Activated T-cell treated with anti-CD3 and anti-CD28 coated beads, Interleukin-2, amount 50 U/mL, for 24 hours (primary cell): ENCODE measurements at regions not wholly inside any gene's neighbourhood (a gene's known extent, or its start where the extent isn't known, plus 50 kb on each side); places are given as distances from the start of the nearest gene placed in this dataset.
"Not testable (repeated sequence)": the region's sequence is repeated elsewhere in the genome, so short reads cannot be mapped to it uniquely, and the experiment has no call there.

ENCODE experiments used
- DNase-seq: peaks from one replicate; pipeline ENCODE4 v3.0.0-alpha.2; 2020
- H3K27ac Mint-ChIP-seq: 2 replicates; pipeline ENCODE4 v1.8.0; 2020; ENCODE audit warnings: mild to moderate bottlenecking, mixed read lengths
- H3K27me3 Mint-ChIP-seq: 2 replicates; pipeline ENCODE4 v1.8.0; 2020; ENCODE audit warnings: mixed read lengths
- H3K36me3 Mint-ChIP-seq: 2 replicates; pipeline ENCODE4 v1.8.0; 2020; ENCODE audit warnings: low read depth, mixed read lengths
- H3K4me1 Mint-ChIP-seq: 2 replicates; pipeline ENCODE4 v1.8.0; 2020; ENCODE audit warnings: low read depth, mixed read lengths
- H3K4me3 Mint-ChIP-seq: 2 replicates; pipeline ENCODE4 v1.8.0; 2020; ENCODE audit warnings: mild to moderate bottlenecking, moderate library complexity, mixed read lengths
- H3K9me3 Mint-ChIP-seq: 2 replicates; pipeline ENCODE4 v1.8.0; 2020; ENCODE audit warnings: mixed read lengths

- DNase-seq, result no peak
- no peaks in the 10 kb centered on the region for H3K36me3 Mint-ChIP-seq
- H3K4me3 Mint-ChIP-seq, result no peak overlapping the region
- H3K27me3 Mint-ChIP-seq, result no peaks in the 10 kb centered on the region
- no peaks in the 10 kb centered on the region for H3K9me3 Mint-ChIP-seq
- peaks cover 16% of the 10 kb centered on the region for H3K4me1 Mint-ChIP-seq
- no peak overlapping the region for H3K27ac Mint-ChIP-seq
These were observed 270.8 kb downstream of the CD83 start for GRCh38 chr6:14388371-14388770.

GRCh38 chr6:14389776-14390175 lies 272.2 kb downstream of the CD83 start:
- not testable (repeated sequence) for DNase-seq, H3K36me3 Mint-ChIP-seq, H3K9me3 Mint-ChIP-seq, H3K27me3 Mint-ChIP-seq, H3K4me3 Mint-ChIP-seq, H3K27ac Mint-ChIP-seq
- peaks cover 16% of the 10 kb centered on the region for H3K4me1 Mint-ChIP-seq

- no peaks in the 10 kb centered on the region for H3K27me3 Mint-ChIP-seq
- H3K4me1 Mint-ChIP-seq, result peaks cover 16% of the 10 kb centered on the region
- no peaks in the 10 kb centered on the region for H3K9me3 Mint-ChIP-seq
- H3K27ac Mint-ChIP-seq, result no peak overlapping the region
- DNase-seq, result no peak
- no peak overlapping the region for H3K4me3 Mint-ChIP-seq
- no peaks in the 10 kb centered on the region for H3K36me3 Mint-ChIP-seq
These were observed 273.2 kb downstream of the CD83 start for GRCh38 chr6:14390805-14391204.

GRCh38 chr6:14393910-14394309 lies 276.3 kb downstream of the CD83 start:
- Mint-ChIP-seq H3K27ac (no peak overlapping the region), H3K27me3 (peaks cover 7% of the 10 kb centered on the region), H3K36me3 (no peaks in the 10 kb centered on the region), H3K9me3 (no peaks in the 10 kb centered on the region), H3K4me3 (no peak overlapping the region), H3K4me1 (peaks cover 16% of the 10 kb centered on the region)
- DNase-seq, result no peak

GRCh38 chr6:14396392-14396791 lies 278.8 kb downstream of the CD83 start:
- Mint-ChIP-seq H3K4me3 (no peak overlapping the region), H3K4me1 (peaks cover 7% of the 10 kb centered on the region), H3K27ac (no peak overlapping the region), H3K9me3 (no peaks in the 10 kb centered on the region), H3K27me3 (peaks cover 7% of the 10 kb centered on the region), H3K36me3 (no peaks in the 10 kb centered on the region)
- no peak for DNase-seq

GRCh38 chr6:14396826-14397517 lies 279.4 kb downstream of the CD83 start:
- no peak for DNase-seq
- H3K9me3 Mint-ChIP-seq, result no peaks in the 10 kb centered on the region

GRCh38 chr6:14397518-14397901 lies 279.9 kb downstream of the CD83 start:
- no peak overlapping the region for H3K27ac Mint-ChIP-seq
- H3K9me3 Mint-ChIP-seq, result no peaks in the 10 kb centered on the region
- no peak overlapping the region for H3K4me3 Mint-ChIP-seq
- peaks cover 7% of the 10 kb centered on the region for H3K27me3 Mint-ChIP-seq
- no peak for DNase-seq
- no peaks in the 10 kb centered on the region for H3K36me3 Mint-ChIP-seq
- H3K4me1 Mint-ChIP-seq, result peaks cover 10% of the 10 kb centered on the region

More at GRCh38 chr6:14396826-14397517, 279.4 kb downstream of the CD83 start:
- peaks cover 7% of the 10 kb centered on the region for H3K4me1 Mint-ChIP-seq
- H3K4me3 Mint-ChIP-seq, result no peak overlapping the region
- no peaks in the 10 kb centered on the region for H3K36me3 Mint-ChIP-seq
- H3K27me3 Mint-ChIP-seq, result peaks cover 7% of the 10 kb centered on the region
- no peak overlapping the region for H3K27ac Mint-ChIP-seq

- H3K4me3 Mint-ChIP-seq, result no peak overlapping the region
- H3K27me3 Mint-ChIP-seq, result peaks cover 7% of the 10 kb centered on the region
- no peak for DNase-seq
These were observed 281.4 kb downstream of the CD83 start for GRCh38 chr6:14398953-14399352.

GRCh38 chr6:14399635-14400034 lies 282.1 kb downstream of the CD83 start:
- peaks cover 18% of the 10 kb centered on the region for H3K4me1 Mint-ChIP-seq
- H3K27ac Mint-ChIP-seq, result no peak overlapping the region
- H3K27me3 Mint-ChIP-seq, result peaks cover 7% of the 10 kb centered on the region
- DNase-seq, result no peak
- no peak overlapping the region for H3K4me3 Mint-ChIP-seq
- no peaks in the 10 kb centered on the region for H3K36me3 Mint-ChIP-seq
- no peaks in the 10 kb centered on the region for H3K9me3 Mint-ChIP-seq

More at GRCh38 chr6:14398953-14399352, 281.4 kb downstream of the CD83 start:
- H3K9me3 Mint-ChIP-seq, result no peaks in the 10 kb centered on the region
- peaks cover 18% of the 10 kb centered on the region for H3K4me1 Mint-ChIP-seq
- no peak overlapping the region for H3K27ac Mint-ChIP-seq
- no peaks in the 10 kb centered on the region for H3K36me3 Mint-ChIP-seq

GRCh38 chr6:14401246-14401645 lies 283.7 kb downstream of the CD83 start:
- Mint-ChIP-seq H3K4me3 (no peak overlapping the region), H3K36me3 (no peaks in the 10 kb centered on the region), H3K27me3 (peaks cover 7% of the 10 kb centered on the region), H3K9me3 (no peaks in the 10 kb centered on the region), H3K27ac (no peak overlapping the region), H3K4me1 (peaks cover 18% of the 10 kb centered on the region)
- DNase-seq, result no peak

GRCh38 chr6:14406614-14407331 lies 289.2 kb downstream of the CD83 start:
- no peak overlapping the region for H3K4me3 Mint-ChIP-seq
- H3K27me3 Mint-ChIP-seq, result no peaks in the 10 kb centered on the region
- H3K27ac Mint-ChIP-seq, result no peak overlapping the region
- no peaks in the 10 kb centered on the region for H3K9me3 Mint-ChIP-seq
- no peaks in the 10 kb centered on the region for H3K36me3 Mint-ChIP-seq
- peaks cover 12% of the 10 kb centered on the region for H3K4me1 Mint-ChIP-seq
- no peak for DNase-seq

- H3K27ac Mint-ChIP-seq, result no peak overlapping the region
- H3K27me3 Mint-ChIP-seq, result no peaks in the 10 kb centered on the region
- no peak for DNase-seq
- no peaks in the 10 kb centered on the region for H3K36me3 Mint-ChIP-seq
- H3K9me3 Mint-ChIP-seq, result no peaks in the 10 kb centered on the region
- no peaks in the 10 kb centered on the region for H3K4me1 Mint-ChIP-seq
- H3K4me3 Mint-ChIP-seq, result no peak overlapping the region
These were observed 290.9 kb downstream of the CD83 start for GRCh38 chr6:14408446-14408845.

GRCh38 chr6:14412026-14412425 lies 294.5 kb downstream of the CD83 start:
- Mint-ChIP-seq H3K4me3 (no peak overlapping the region), H3K4me1 (no peaks in the 10 kb centered on the region), H3K36me3 (no peaks in the 10 kb centered on the region), H3K27ac (no peak overlapping the region), H3K9me3 (no peaks in the 10 kb centered on the region), H3K27me3 (no peaks in the 10 kb centered on the region)
- no peak for DNase-seq

GRCh38 chr6:14415452-14415851 lies 297.9 kb downstream of the CD83 start:
- H3K4me1 Mint-ChIP-seq, result peaks cover 6% of the 10 kb centered on the region

GRCh38 chr6:14417377-14417776 lies 299.8 kb downstream of the CD83 start:
- Mint-ChIP-seq H3K9me3 (no peaks in the 10 kb centered on the region), H3K27me3 (no peaks in the 10 kb centered on the region), H3K27ac (no peak overlapping the region), H3K36me3 (no peaks in the 10 kb centered on the region), H3K4me1 (peaks cover 11% of the 10 kb centered on the region), H3K4me3 (no peak overlapping the region)
- DNase-seq, result no peak

More at GRCh38 chr6:14415452-14415851, 297.9 kb downstream of the CD83 start:
- no peak for DNase-seq
- Mint-ChIP-seq H3K27me3 (no peaks in the 10 kb centered on the region), H3K4me3 (no peak overlapping the region), H3K27ac (no peak overlapping the region), H3K36me3 (no peaks in the 10 kb centered on the region), H3K9me3 (no peaks in the 10 kb centered on the region)
